AG04450 (cell line): ENCODE measurements at regions not wholly inside any gene's neighbourhood (a gene's known extent, or its start where the extent isn't known, plus 50 kb on each side); places are given as distances from the start of the nearest gene placed in this dataset.

Source experiments
- CTCF ChIA-PET: fragments of 300-600, 350-600 bp; formaldehyde crosslinking; extraction: SDS; loops from one replicate; lab custom pipeline; 2022; ENCODE audit warnings: antibody characterized with exemption, inconsistent platforms; lab: Charles Lee
- POLR2A ChIA-PET: fragments of 350-600 bp; formaldehyde crosslinking; extraction: SDS; loops from one replicate; lab custom pipeline; 2021; ENCODE audit warnings: antibody characterized with exemption, inconsistent platforms; lab: Yijun Ruan, JAX
- DNase-seq: peaks from one replicate; pipeline ENCODE4 v3.0.0-alpha.2; 2011; ENCODE audit warnings: low read depth, low spot score
- H3K27ac ChIP-seq: one replicate; pipeline ENCODE4 v1.5.1; 2012; ENCODE audit warnings: low read depth, low read length, control low read depth
- H3K27me3 ChIP-seq: one replicate; pipeline ENCODE4 v1.6.0; 2012; ENCODE audit warnings: low read length; ENCODE audit not compliant: control insufficient read depth, insufficient read depth
- H3K4me3 ChIP-seq: 2 replicates; pipeline ENCODE4 v1.5.1; 2011; ENCODE audit warnings: mild to moderate bottlenecking, low read depth, low read length, control low read depth
- H3K9me3 ChIP-seq: 2 replicates; pipeline ENCODE4 v1.5.1; 2012; ENCODE audit warnings: low read length; ENCODE audit not compliant: control insufficient read depth, insufficient read depth
- CTCF ChIP-seq: IDR thresholded peaks from 2 replicates; pipeline ENCODE4 v1.5.1; 2011; ENCODE audit warnings: low read depth, low read length, control low read depth, inconsistent platforms

GRCh38 chr7:53087274-53087673 lies 51.8 kb downstream of the POM121L12 start:
- no peak for TF ChIP-seq CTCF
- ChIA-PET POLR2A (no interaction called here), CTCF (no interaction called here)
- H3K27ac ChIP-seq, result no peak overlapping the region
- H3K27me3 ChIP-seq, result no peaks in the 10 kb centered on the region
- no peak overlapping the region for H3K4me3 ChIP-seq
- peaks cover 15% of the 10 kb centered on the region for H3K9me3 ChIP-seq
- no peak for DNase-seq

- H3K27me3 ChIP-seq, result no peaks in the 10 kb centered on the region
- CTCF ChIA-PET, result no interaction called here
- no peak overlapping the region for H3K27ac ChIP-seq
- POLR2A ChIA-PET, result no interaction called here
- H3K9me3 ChIP-seq, result peaks cover 6% of the 10 kb centered on the region; the same call in 1 of the 2 replicates
- H3K4me3 ChIP-seq, result no peak overlapping the region
- no peak for TF ChIP-seq CTCF
- no peak for DNase-seq
Observed at GRCh38 chr7:53094191-53094590, 58.8 kb downstream of the POM121L12 start.

- DNase-seq, result no peak
- no peaks in the 10 kb centered on the region for H3K27me3 ChIP-seq
- POLR2A ChIA-PET, result no interaction called here
- CTCF ChIA-PET, result no interaction called here
- TF ChIP-seq CTCF, result no peak
- peaks cover 6% of the 10 kb centered on the region; the same call in 1 of the 2 replicates for H3K9me3 ChIP-seq
- H3K27ac ChIP-seq, result no peak overlapping the region
- H3K4me3 ChIP-seq, result no peak overlapping the region
Observed at GRCh38 chr7:53094827-53095226, 59.4 kb downstream of the POM121L12 start.

- Histone ChIP-seq H3K9me3 (peaks cover 7% of the 10 kb centered on the region; the same call in 1 of the 2 replicates), H3K27me3 (no peaks in the 10 kb centered on the region), H3K4me3 (no peak overlapping the region), H3K27ac (no peak overlapping the region)
- POLR2A ChIA-PET, result no interaction called here
- TF ChIP-seq CTCF, result no peak
- no peak for DNase-seq
- CTCF ChIA-PET, result no interaction called here
Observed at GRCh38 chr7:53095731-53096501, 60.5 kb downstream of the POM121L12 start.

- Histone ChIP-seq H3K4me3 (no peak overlapping the region), H3K27ac (no peak overlapping the region), H3K9me3 (peaks cover 17% of the 10 kb centered on the region), H3K27me3 (no peaks in the 10 kb centered on the region)
- DNase-seq, result no peak
- CTCF ChIA-PET, result no interaction called here
- no peak for TF ChIP-seq CTCF
- POLR2A ChIA-PET, result no interaction called here
Observed at GRCh38 chr7:53100091-53100490, 64.7 kb downstream of the POM121L12 start.
